ENCODE measurements at regions not wholly inside any gene's neighbourhood (a gene's known extent, or its start where the extent isn't known, plus 50 kb on each side); places are given as distances from the start of the nearest gene placed in this dataset.
"Not testable (repeated sequence)": the region's sequence is repeated elsewhere in the genome, so short reads cannot be mapped to it uniquely, and the experiment has no call there.

DNA sequence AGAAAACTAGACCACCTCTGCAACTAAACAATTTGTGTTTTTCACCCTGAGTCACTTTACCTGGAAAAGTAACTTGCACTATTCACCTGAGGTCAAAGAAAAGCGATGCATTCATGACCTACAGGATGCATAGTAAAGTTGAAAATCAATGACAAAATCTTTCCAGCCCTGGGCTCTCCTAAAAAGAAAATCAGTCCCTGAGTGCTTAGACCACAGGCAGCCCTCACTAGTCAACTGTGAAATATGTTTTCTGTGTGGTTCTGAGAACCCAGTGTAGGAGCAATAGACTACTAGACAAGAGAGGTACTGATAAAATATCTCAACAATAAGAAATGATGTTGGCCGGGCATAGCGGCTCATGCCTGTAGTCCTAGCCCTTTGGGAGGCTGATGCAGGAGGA lies 133.1 kb downstream of the TXNL1 start:
- Mint-ChIP-seq H3K36me3 (no peaks in the 10 kb centered on the region), H3K4me3 (no peak overlapping the region), H3K27me3 (peaks cover 3% of the 10 kb centered on the region), H3K27ac (no peak overlapping the region), H3K4me1 (no peaks in the 10 kb centered on the region), H3K9me3 (no peaks in the 10 kb centered on the region)

DNA sequence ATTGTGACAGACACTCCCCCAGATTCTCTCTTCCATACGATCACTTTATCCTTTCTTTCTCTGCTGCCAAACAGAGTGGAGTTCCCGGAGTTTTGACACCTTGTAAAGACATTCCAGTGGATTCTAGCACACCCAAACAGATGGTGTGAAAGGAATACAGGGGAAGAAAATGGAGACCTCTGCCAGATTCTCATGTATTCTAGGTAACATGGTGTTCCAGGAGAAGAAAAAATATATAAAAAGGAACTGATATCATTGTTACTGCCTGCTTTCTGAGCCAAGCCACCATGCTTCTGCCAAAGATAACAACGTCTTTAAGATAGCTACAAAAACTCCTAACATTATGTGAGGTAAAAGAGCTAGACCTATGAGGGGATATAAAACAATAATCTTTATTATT lies 136.5 kb downstream of the TXNL1 start:
- peaks cover 3% of the 10 kb centered on the region for H3K27me3 Mint-ChIP-seq
- H3K4me3 Mint-ChIP-seq, result no peak overlapping the region
- no peak overlapping the region for H3K27ac Mint-ChIP-seq
- no peaks in the 10 kb centered on the region for H3K36me3 Mint-ChIP-seq
- no peaks in the 10 kb centered on the region for H3K9me3 Mint-ChIP-seq
- no peaks in the 10 kb centered on the region for H3K4me1 Mint-ChIP-seq

DNA sequence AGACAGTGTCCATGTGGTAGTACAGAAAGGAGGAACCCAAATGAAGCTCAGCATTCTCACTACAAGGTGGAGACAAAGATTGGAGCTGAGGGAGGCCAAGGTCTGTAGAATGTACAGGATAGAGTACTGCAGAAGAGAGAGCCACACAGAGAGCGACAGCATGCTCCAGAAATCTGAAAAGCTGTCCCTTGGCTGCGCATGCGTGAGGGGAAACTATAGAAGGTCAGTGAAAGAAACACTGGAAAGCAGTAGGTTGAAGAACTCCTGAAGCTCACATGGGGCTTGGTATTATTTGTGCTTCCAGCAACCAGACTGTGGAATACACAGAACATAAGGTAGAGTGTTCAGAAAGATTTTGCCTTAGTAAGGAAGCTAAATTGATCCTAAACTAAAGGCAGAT lies 142.5 kb downstream of the TXNL1 start:
- Mint-ChIP-seq H3K27me3 (peaks cover 8% of the 10 kb centered on the region), H3K4me3 (no peak overlapping the region), H3K27ac (no peak overlapping the region), H3K36me3 (no peaks in the 10 kb centered on the region), H3K4me1 (no peaks in the 10 kb centered on the region), H3K9me3 (no peaks in the 10 kb centered on the region)

DNA sequence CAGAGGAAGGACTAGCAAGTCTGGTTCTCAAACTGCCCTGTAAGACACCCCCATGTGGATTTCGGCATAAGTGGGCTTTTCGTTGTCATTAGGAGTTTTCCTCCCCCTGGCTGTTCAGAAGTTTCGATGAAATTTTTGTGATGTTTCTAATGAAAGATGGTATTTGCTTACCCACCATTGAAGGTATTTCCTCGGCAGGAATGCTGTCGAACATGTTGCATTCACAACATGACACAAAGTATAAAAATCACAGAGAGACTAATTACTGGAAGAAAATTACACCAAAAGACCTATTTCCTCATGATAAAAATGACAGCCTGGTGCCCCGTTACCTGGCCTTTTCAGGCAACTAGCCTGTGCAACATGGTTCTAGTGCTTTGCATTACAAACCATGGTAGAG lies 144.9 kb downstream of the TXNL1 start:
- Mint-ChIP-seq H3K4me3 (no peak overlapping the region), H3K36me3 (no peaks in the 10 kb centered on the region), H3K4me1 (no peaks in the 10 kb centered on the region), H3K9me3 (no peaks in the 10 kb centered on the region), H3K27ac (no peak overlapping the region), H3K27me3 (peaks cover 8% of the 10 kb centered on the region)

DNA sequence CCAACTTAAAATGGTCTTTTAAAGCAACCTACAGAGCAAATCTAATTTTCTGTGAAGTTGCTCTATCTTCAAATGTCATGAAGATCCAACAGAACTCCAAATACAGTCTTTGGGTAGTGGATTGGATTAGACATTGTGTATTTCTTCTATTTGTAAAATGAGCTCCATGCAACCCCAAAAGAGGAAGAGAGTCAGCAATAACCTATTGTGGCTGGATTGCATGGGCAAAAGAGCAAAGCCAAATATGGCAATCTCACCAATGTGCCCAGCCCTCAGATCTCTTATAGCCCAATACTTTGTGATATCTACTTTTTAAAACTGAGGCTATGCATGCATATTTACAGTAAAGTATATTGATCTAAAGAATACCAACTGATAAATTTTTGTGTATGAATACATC lies 146.3 kb downstream of the TXNL1 start:
- H3K27ac Mint-ChIP-seq, result no peak overlapping the region
- no peak overlapping the region for H3K4me3 Mint-ChIP-seq
- H3K9me3 Mint-ChIP-seq, result no peaks in the 10 kb centered on the region
- H3K36me3 Mint-ChIP-seq, result no peaks in the 10 kb centered on the region
- peaks cover 8% of the 10 kb centered on the region for H3K27me3 Mint-ChIP-seq
- H3K4me1 Mint-ChIP-seq, result no peaks in the 10 kb centered on the region

DNA sequence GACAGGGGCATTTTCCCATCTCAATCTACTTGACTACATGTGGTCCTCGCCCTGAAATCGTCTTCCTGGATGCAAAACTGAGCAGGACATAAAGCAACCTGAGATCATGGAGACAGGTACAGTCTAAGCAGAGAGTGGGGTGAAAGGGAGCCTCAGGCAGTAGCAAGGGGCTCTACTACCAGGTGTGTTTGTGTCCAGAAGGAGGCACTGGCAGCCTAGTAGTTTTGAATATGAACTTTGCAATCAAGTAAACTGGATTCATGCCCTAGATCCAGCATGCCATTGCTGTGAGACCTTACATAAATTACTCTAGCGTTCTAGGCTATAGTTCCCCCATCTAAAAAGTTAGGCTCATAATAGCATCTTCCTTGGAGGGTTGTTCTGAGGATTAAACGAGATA lies 147.4 kb downstream of the TXNL1 start:
- Mint-ChIP-seq H3K4me3 (no peak overlapping the region), H3K27ac (no peak overlapping the region), H3K36me3 (no peaks in the 10 kb centered on the region), H3K4me1 (no peaks in the 10 kb centered on the region), H3K9me3 (no peaks in the 10 kb centered on the region), H3K27me3 (peaks cover 9% of the 10 kb centered on the region)

DNA sequence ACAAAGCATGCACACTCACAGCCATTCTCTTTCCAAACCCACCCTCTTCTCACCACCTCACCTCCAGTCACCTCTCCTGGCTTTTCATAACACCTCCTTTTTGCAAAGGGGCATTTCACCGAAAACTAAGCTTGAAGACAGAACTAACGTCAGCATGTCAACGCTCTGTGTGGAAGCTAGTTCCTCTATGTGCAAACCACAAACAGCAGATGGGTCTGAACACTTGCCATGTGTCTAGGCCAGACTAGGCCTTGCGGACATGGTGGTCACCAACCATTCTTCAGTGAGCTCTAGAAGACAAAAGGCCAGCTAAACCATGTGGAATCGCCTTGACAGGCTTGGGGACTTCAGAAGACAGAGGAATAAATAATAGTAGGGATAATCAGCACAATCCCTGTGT lies 148.5 kb downstream of the TXNL1 start:
- Mint-ChIP-seq H3K9me3 (no peaks in the 10 kb centered on the region), H3K4me1 (no peaks in the 10 kb centered on the region), H3K27ac (no peak overlapping the region), H3K36me3 (no peaks in the 10 kb centered on the region), H3K27me3 (peaks cover 5% of the 10 kb centered on the region), H3K4me3 (no peak overlapping the region)

DNA sequence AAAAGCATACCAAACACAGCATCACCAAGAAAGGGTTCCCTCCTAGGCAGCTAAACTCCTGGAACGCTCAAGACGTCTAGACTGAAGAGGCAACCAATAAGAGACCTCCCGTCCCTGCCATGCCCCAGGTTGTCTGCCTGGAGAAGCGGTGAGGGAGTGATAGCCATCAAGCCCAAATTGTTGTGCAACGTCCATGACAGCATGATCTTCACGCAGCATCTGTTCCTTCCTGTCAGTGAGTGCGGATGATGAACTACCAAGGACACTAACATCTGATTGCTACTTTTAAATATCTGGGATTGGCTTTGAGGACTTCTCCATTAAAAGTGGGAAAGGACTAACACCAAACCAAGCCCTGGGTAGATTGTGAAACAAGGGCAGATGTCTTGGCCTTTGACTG lies 149.7 kb downstream of the TXNL1 start:
- peaks cover 1% of the 10 kb centered on the region for H3K27me3 Mint-ChIP-seq
- no peak overlapping the region for H3K4me3 Mint-ChIP-seq
- no peaks in the 10 kb centered on the region for H3K4me1 Mint-ChIP-seq
- no peak overlapping the region for H3K27ac Mint-ChIP-seq
- no peaks in the 10 kb centered on the region for H3K9me3 Mint-ChIP-seq
- H3K36me3 Mint-ChIP-seq, result no peaks in the 10 kb centered on the region

DNA sequence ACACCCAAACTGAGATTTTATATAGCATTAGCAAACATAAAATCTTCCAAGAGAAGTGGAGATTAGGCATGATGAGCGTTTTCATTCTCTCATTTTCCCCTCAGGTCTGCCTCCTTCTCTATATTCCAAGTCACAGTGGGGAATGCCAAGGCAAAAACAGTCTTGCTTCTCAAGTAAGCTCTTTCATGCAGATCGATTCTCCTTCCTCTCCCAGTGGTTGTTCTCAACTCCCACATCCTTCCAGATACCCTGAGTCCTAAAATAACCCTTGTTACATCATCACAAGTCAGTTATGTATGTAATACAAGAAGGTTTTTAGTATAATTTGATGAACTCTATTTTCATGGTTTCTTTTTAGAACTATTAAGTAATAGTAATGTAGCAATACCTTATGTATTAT lies 150.6 kb downstream of the TXNL1 start:
- Mint-ChIP-seq H3K4me1 (no peaks in the 10 kb centered on the region), H3K36me3 (no peaks in the 10 kb centered on the region), H3K27ac (no peak overlapping the region), H3K4me3 (no peak overlapping the region), H3K27me3 (peaks cover 1% of the 10 kb centered on the region), H3K9me3 (no peaks in the 10 kb centered on the region)

DNA sequence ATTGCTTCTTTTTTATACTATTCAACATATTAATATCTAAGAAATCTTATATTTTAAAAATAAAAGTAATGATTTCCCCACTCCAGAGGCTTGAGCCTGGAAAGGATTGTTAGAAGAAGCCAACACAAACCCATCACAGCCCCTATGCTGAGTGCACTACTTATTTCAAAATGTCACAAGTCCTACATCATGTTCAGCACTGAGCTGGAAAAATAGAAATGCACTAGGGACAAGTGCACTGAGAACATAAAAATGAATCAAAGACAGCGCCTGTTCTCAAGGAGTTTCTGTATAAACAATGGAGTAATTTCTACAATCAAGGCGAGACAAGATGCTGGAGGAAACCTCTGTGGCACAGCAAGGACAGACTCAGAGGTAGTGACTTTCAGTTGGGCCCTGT lies 155.0 kb downstream of the TXNL1 start:
- Mint-ChIP-seq H3K27me3 (peaks cover 4% of the 10 kb centered on the region), H3K27ac (no peak overlapping the region), H3K4me3 (no peak overlapping the region), H3K4me1 (no peaks in the 10 kb centered on the region), H3K36me3 (no peaks in the 10 kb centered on the region), H3K9me3 (no peaks in the 10 kb centered on the region)

DNA sequence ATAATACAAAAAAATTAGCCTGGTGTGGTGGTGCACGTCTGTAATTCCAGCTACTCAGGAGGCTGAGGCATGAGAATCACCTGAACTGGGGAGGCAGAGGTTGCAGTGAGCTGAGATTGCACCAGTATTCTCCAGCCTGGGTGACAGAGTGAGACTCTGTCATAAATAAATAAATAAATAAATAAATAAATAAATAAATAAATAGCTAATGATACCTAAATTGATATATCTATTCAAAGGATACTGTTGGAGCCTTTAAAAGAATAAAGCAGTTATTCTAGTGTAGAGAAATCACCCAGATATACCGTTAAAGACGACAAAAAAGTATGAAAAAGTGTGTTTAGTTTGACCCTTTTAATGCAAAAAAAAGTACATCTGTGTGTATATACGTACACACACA lies 155.6 kb downstream of the TXNL1 start:
- H3K36me3 Mint-ChIP-seq, H3K27me3 Mint-ChIP-seq, H3K9me3 Mint-ChIP-seq, H3K4me1 Mint-ChIP-seq, H3K27ac Mint-ChIP-seq, H3K4me3 Mint-ChIP-seq: not testable (repeated sequence)

DNA sequence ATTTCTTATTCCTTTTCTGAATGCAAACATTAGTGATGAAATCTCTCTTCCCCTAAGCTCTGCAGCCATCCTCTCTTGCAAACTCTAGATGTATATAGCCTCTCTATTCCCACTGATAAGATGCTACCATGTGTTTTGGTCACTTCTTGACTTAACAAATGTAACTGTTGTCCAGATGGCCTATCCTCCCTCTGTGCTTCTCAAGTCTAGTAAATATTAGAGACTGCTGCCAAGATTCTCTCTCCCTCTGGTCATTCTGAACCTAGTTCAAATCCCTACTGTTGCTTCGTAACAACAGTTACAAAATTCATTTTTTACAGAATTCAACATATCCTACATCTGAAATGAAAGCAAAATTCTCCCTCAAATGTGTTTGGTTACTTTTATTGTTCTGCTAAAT lies 156.6 kb downstream of the TXNL1 start:
- Mint-ChIP-seq H3K9me3 (no peaks in the 10 kb centered on the region), H3K36me3 (no peaks in the 10 kb centered on the region), H3K4me3 (no peak overlapping the region), H3K4me1 (no peaks in the 10 kb centered on the region), H3K27me3 (peaks cover 4% of the 10 kb centered on the region), H3K27ac (no peak overlapping the region)

DNA sequence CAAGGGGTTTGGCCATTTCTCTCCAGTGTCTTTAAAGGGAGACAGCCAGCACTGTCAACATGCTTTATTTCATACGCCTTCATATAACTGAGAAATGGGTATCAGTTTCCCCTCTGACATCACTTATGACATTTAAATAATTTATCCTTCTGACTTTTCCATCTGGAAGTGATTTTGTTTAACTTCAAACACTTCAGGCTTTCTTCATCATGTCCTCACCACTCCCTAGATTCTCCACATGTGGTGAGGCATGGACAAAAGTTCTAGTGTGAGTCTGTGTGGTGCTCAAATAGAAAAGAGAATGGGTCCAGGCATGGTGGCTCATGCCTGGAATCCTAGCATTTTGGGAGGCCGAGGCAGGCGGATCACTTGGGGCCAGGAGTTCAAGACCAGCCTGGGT lies 158.6 kb downstream of the TXNL1 start:
- H3K27ac Mint-ChIP-seq, result no peak overlapping the region
- H3K4me1 Mint-ChIP-seq, result no peaks in the 10 kb centered on the region
- H3K9me3 Mint-ChIP-seq, result no peaks in the 10 kb centered on the region
- H3K27me3 Mint-ChIP-seq, result peaks cover 4% of the 10 kb centered on the region
- no peaks in the 10 kb centered on the region for H3K36me3 Mint-ChIP-seq
- H3K4me3 Mint-ChIP-seq, result no peak overlapping the region

DNA sequence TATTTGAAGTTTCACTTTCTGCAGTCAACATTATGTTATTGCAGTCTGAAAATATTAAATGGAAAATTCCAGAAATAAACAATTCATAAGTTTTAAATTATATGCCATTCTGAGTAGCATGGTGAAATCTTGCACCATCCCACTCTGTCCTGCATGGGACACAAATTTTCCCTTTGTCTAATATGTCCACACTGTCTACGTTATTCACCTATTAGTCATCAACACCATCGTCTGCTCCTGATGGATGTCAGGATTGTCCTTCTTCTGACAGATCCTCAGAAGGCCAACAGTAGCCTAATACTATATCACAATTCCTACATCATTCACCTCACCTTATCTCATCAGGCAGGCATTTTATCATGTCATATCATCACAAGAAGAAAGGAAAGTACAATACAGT lies 163.1 kb downstream of the TXNL1 start:
- H3K4me1 Mint-ChIP-seq, result no peaks in the 10 kb centered on the region
- no peaks in the 10 kb centered on the region for H3K9me3 Mint-ChIP-seq
- H3K27me3 Mint-ChIP-seq, result peaks cover 4% of the 10 kb centered on the region
- H3K27ac Mint-ChIP-seq, result no peak overlapping the region
- no peaks in the 10 kb centered on the region for H3K36me3 Mint-ChIP-seq
- no peak overlapping the region for H3K4me3 Mint-ChIP-seq

DNA sequence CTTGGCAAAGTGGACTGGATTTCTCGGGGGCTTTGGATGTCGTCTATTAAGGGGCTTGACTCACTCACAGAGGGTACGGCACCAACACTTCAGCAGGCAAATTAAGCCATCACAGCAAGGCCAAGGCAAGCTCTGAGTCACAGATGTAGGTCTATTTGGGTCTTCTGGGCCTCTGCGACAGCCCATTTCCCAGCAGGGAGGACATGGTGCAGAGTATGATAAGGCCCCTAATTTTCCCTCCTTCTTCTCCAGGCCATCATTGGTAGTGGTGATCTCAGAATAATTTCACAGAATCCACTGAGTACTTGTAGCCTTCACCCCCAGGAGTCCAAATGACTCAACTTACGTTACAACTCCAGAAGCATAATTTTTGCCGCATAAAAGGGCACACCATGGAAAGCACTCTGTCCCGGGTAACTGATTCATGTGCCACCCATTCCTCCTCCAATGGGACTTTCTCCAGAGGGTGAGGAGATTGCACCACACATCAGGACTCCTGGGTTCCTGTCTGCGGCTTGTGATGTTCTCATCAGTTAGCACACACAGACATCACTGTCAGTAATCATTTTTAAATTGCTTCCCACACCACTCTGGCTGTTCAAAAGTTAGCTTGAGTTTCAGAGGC lies 164.9 kb downstream of the TXNL1 start:
- peaks cover 2% of the 10 kb centered on the region for H3K27me3 Mint-ChIP-seq
- no peaks in the 10 kb centered on the region for H3K36me3 Mint-ChIP-seq
- no peaks in the 10 kb centered on the region for H3K4me1 Mint-ChIP-seq
- H3K9me3 Mint-ChIP-seq, result no peaks in the 10 kb centered on the region
- H3K4me3 Mint-ChIP-seq, result no peak overlapping the region
- H3K27ac Mint-ChIP-seq, result no peak overlapping the region

DNA sequence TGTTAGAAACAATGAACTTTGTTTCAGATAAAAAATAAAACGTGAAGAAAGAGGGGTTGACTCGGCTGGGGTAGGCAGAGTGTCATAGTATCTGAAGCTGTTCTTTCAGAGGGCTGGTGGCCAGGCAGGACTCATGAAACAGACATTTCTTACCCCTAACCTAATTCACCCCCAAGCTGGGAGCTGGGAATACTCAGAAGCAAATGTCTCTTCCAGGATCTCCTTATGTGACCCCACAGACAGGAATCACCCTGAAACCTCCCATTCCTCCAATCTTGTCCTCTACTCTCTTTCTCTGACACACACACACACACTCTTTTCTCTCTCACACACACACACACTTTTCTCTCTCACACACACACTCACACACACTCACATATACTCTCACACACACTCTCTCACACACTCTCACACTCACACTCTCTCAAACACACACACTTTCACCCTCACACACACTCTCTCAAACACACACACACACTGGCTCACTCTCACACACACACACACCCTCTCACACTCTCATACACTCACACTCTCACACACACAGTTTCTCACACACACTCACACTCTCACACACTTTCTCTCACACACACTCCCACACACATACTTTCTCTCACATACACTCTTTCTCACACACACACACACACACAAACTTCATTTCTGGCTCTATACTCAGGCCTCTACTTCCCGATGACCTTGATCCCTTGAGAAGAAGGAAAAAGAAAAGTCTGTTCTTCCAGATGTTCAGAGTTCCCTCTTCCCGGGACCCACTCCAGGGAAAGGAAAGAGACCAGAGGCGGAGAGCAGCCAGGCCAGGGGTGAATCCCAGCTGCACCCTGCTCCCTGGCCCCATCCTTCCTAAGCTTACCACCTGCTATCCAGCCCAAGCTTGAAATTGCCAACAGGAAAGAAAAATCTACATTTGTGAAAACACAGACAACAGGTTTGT lies 167.7 kb downstream of the TXNL1 start:
- Mint-ChIP-seq H3K4me3 (no peak overlapping the region), H3K27me3 (peaks cover 2% of the 10 kb centered on the region), H3K9me3 (peaks cover under 1% of the 10 kb centered on the region), H3K4me1 (no peaks in the 10 kb centered on the region), H3K36me3 (no peaks in the 10 kb centered on the region), H3K27ac (no peak overlapping the region)

All from activated naive CD4-positive, alpha-beta T cell treated with anti-CD3 and anti-CD28 coated beads, Interleukin-2, amount 50 U/mL, for 24 hours (primary cell).